Loucy (cell line): ENCODE measurements at regions not wholly inside any gene's neighbourhood (a gene's known extent, or its start where the extent isn't known, plus 50 kb on each side); places are given as distances from the start of the nearest gene placed in this dataset.

Experiments
- H2AFZ ChIP-seq: fragments of 200-600 bp; sonication (generic); 2 replicates; pipeline ENCODE4 v1.6.0; 2016; ENCODE audit warnings: antibody characterized with exemption, mild to moderate bottlenecking, low read length, moderate library complexity
- H3F3A ChIP-seq: fragments of 200-600 bp; 2 replicates; pipeline ENCODE4 v1.6.0; 2016; ENCODE audit warnings: antibody characterized with exemption, low read depth, mild to moderate bottlenecking
- H3K27me3 ChIP-seq: fragments of 200-600 bp; sonication (generic); 2 replicates; pipeline ENCODE4 v1.6.1; 2014; ENCODE audit warnings: low read length, mild to moderate bottlenecking; ENCODE audit not compliant: insufficient read depth, poor library complexity, severe bottlenecking
- H3K36me3 ChIP-seq: fragments of 200-600 bp; sonication (generic); 2 replicates; pipeline ENCODE4 v1.6.1; 2016; ENCODE audit warnings: low read length; ENCODE audit not compliant: insufficient read depth
- H3K4me1 ChIP-seq: fragments of 200-600 bp; sonication (generic); 2 replicates; pipeline ENCODE4 v1.5.1; 2014; ENCODE audit warnings: low read length, mild to moderate bottlenecking; ENCODE audit not compliant: insufficient read depth, poor library complexity, severe bottlenecking
- H3K4me2 ChIP-seq: fragments of 200-600 bp; sonication (generic); 2 replicates; pipeline ENCODE4 v1.6.0; 2014; ENCODE audit warnings: antibody characterized with exemption, low read length, low read depth, mild to moderate bottlenecking; ENCODE audit not compliant: poor library complexity, severe bottlenecking
- H3K4me3 ChIP-seq: fragments of 200-600 bp; sonication (generic); 2 replicates; pipeline ENCODE4 v1.5.1; 2014; ENCODE audit warnings: low read length, mild to moderate bottlenecking, mixed read lengths; ENCODE audit not compliant: poor library complexity, severe bottlenecking
- H3K79me2 ChIP-seq: fragments of 200-600 bp; sonication (generic); 2 replicates; pipeline ENCODE4 v1.6.1; 2014; ENCODE audit warnings: low read length; ENCODE audit not compliant: insufficient read depth
- H3K9ac ChIP-seq: fragments of 200-600 bp; sonication (generic); 2 replicates; pipeline ENCODE4 v1.6.0; 2014; ENCODE audit warnings: mild to moderate bottlenecking, low read depth, low read length, moderate library complexity; ENCODE audit not compliant: poor library complexity, severe bottlenecking
- H3K9me2 ChIP-seq: fragments of 200-600 bp; sonication (generic); replicated peaks from 2 replicates; pipeline ENCODE4 v1.6.1; 2016; ENCODE audit warnings: low read depth, low read length, mixed read lengths
- H3K9me3 ChIP-seq: fragments of 200-600 bp; sonication (generic); 2 replicates; pipeline ENCODE4 v1.6.1; 2014; ENCODE audit warnings: mild to moderate bottlenecking, antibody characterized with exemption, low read length, low read depth; ENCODE audit not compliant: insufficient read depth
- H4K20me1 ChIP-seq: fragments of 200-600 bp; sonication (generic); 2 replicates; pipeline ENCODE4 v1.6.0; 2014; ENCODE audit warnings: antibody characterized with exemption, low read length, mild to moderate bottlenecking; ENCODE audit not compliant: insufficient read depth, poor library complexity, severe bottlenecking
- EZH2phosphoT487 ChIP-seq: fragments of 200-600 bp; IDR thresholded peaks from 2 replicates; pipeline ENCODE4 v1.6.1; 2018; ENCODE audit warnings: antibody characterized with exemption, mild to moderate bottlenecking, moderate library complexity, borderline replicate concordance
- TF ChIP-seq, protein P1 (sequence below): fragments of 200-600 bp; sonication (generic); conservative IDR thresholded peaks from 2 replicates; pipeline ENCODE4 v1.5.1; 2014; ENCODE audit warnings: mild to moderate bottlenecking, antibody characterized with exemption, low read length

GRCh38 chr5:117792476-117792875 lies 1195.9 kb downstream of the DTWD2 start:
- H2AFZ ChIP-seq: no peak overlapping the region

GRCh38 chr5:117788596-117788995 lies 1199.8 kb downstream of the DTWD2 start:
- H3K9ac ChIP-seq: no peak overlapping the region
- H3F3A ChIP-seq: no peaks in the 10 kb centered on the region
- no peak for TF ChIP-seq EZH2phosphoT487
- TF ChIP-seq, protein P1, sequence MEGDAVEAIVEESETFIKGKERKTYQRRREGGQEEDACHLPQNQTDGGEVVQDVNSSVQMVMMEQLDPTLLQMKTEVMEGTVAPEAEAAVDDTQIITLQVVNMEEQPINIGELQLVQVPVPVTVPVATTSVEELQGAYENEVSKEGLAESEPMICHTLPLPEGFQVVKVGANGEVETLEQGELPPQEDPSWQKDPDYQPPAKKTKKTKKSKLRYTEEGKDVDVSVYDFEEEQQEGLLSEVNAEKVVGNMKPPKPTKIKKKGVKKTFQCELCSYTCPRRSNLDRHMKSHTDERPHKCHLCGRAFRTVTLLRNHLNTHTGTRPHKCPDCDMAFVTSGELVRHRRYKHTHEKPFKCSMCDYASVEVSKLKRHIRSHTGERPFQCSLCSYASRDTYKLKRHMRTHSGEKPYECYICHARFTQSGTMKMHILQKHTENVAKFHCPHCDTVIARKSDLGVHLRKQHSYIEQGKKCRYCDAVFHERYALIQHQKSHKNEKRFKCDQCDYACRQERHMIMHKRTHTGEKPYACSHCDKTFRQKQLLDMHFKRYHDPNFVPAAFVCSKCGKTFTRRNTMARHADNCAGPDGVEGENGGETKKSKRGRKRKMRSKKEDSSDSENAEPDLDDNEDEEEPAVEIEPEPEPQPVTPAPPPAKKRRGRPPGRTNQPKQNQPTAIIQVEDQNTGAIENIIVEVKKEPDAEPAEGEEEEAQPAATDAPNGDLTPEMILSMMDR: no peak; the same call in 1 of the 2 replicates
- no peaks in the 10 kb centered on the region for H3K4me1 ChIP-seq
- no peak overlapping the region for H3K4me3 ChIP-seq
- no peaks in the 10 kb centered on the region for H3K9me3 ChIP-seq
- H3K79me2 ChIP-seq: no peaks in the 10 kb centered on the region
- no peak overlapping the region for H2AFZ ChIP-seq
- H3K4me2 ChIP-seq: no peak overlapping the region
- H3K27me3 ChIP-seq: no peaks in the 10 kb centered on the region
- H4K20me1 ChIP-seq: no peaks in the 10 kb centered on the region
- H3K9me2 ChIP-seq: no peaks in the 10 kb centered on the region
- no peaks in the 10 kb centered on the region for H3K36me3 ChIP-seq

More at GRCh38 chr5:117792476-117792875, 1195.9 kb downstream of the DTWD2 start:
- no peak overlapping the region for H3K4me3 ChIP-seq
- H3K9me2 ChIP-seq: no peaks in the 10 kb centered on the region
- no peaks in the 10 kb centered on the region for H3K79me2 ChIP-seq
- H3K9me3 ChIP-seq: no peaks in the 10 kb centered on the region
- H3K36me3 ChIP-seq: no peaks in the 10 kb centered on the region
- no peaks in the 10 kb centered on the region for H3K27me3 ChIP-seq
- no peak overlapping the region for H3K9ac ChIP-seq
- no peaks in the 10 kb centered on the region for H3F3A ChIP-seq
- H4K20me1 ChIP-seq: no peaks in the 10 kb centered on the region
- no peaks in the 10 kb centered on the region for H3K4me1 ChIP-seq
- no peak overlapping the region for H3K4me2 ChIP-seq
- TF ChIP-seq, protein P1: no peak
- no peak for TF ChIP-seq EZH2phosphoT487

DNA sequence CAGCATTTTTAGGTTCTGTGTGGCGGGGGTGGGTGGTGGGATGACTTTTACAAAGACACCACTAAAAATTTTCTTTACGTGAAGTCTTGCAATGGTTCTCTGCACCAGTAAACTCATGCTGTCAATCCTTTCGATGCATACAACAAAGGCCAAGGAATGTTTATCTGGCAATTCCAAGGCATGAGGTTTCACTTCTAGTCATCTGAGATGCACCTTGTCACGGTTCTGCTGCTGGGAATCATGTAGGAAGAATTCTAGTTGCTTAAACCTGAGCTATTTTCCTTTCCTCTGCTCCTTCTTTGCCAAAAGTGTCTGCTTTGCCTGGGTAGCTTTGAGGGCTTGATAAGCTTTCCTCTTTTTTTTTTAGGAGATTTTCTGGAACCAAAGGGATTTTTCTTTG lies 1204.5 kb upstream of the SEMA6A start:
- TF ChIP-seq, protein P1: no peak
- no peak for TF ChIP-seq EZH2phosphoT487
- Histone ChIP-seq H3K4me3 (no peak overlapping the region), H3K4me2 (no peak overlapping the region), H3F3A (no peaks in the 10 kb centered on the region), H4K20me1 (no peaks in the 10 kb centered on the region), H2AFZ (no peak overlapping the region), H3K4me1 (no peaks in the 10 kb centered on the region), H3K9me3 (no peaks in the 10 kb centered on the region), H3K79me2 (no peaks in the 10 kb centered on the region), H3K9me2 (no peaks in the 10 kb centered on the region), H3K36me3 (no peaks in the 10 kb centered on the region), H3K9ac (no peak overlapping the region), H3K27me3 (no peaks in the 10 kb centered on the region)
